ENCODE measurements at regions not wholly inside any gene's neighbourhood (a gene's known extent, or its start where the extent isn't known, plus 50 kb on each side); places are given as distances from the start of the nearest gene placed in this dataset.

GRCh38 chr15:62977952-62978811 lies 64.4 kb upstream of the TPM1 start:
- no peaks in the 10 kb centered on the region for H3K27me3 ChIP-seq
- TF ChIP-seq CTCF (IDR thresholded peaks at IDR 0.05) = no peak
- no peak overlapping the region for H3K4me3 ChIP-seq
- no peaks in the 10 kb centered on the region for H3K9me3 ChIP-seq
- no peak overlapping the region for H3K27ac ChIP-seq
- no peaks in the 10 kb centered on the region for H3K4me1 ChIP-seq
- H3K36me3 ChIP-seq = no peaks in the 10 kb centered on the region
- no peak for DNase-seq (ENCODE audit: low spot score in 2 of 2)
- intact Hi-C loops (cut with DNase I) = no loop called here

- no peaks in the 10 kb centered on the region for H3K4me1 ChIP-seq
- no peak for TF ChIP-seq CTCF (IDR thresholded peaks at IDR 0.05)
- no peak overlapping the region for H3K4me3 ChIP-seq
- H3K27me3 ChIP-seq = no peaks in the 10 kb centered on the region
- H3K9me3 ChIP-seq = no peaks in the 10 kb centered on the region
- H3K27ac ChIP-seq = no peak overlapping the region
- no peaks in the 10 kb centered on the region for H3K36me3 ChIP-seq
- intact Hi-C loops (cut with DNase I) = no loop called here
- no peak for DNase-seq (ENCODE audit: low spot score in 2 of 2)
These were observed 63.3 kb upstream of the TPM1 start for GRCh38 chr15:62979252-62979651.

- Histone ChIP-seq H3K4me3 (no peak overlapping the region), H3K27me3 (no peaks in the 10 kb centered on the region), H3K4me1 (no peaks in the 10 kb centered on the region), H3K9me3 (no peaks in the 10 kb centered on the region), H3K36me3 (no peaks in the 10 kb centered on the region), H3K27ac (no peak overlapping the region)
- DNase-seq (ENCODE audit: low spot score in 2 of 2) = no peak
- no peak for TF ChIP-seq CTCF (IDR thresholded peaks at IDR 0.05)
- intact Hi-C loops (cut with DNase I) = no loop called here
These were observed 61.5 kb upstream of the TPM1 start for GRCh38 chr15:62981071-62981470.

GRCh38 chr15:62983956-62984355 lies 58.6 kb upstream of the TPM1 start:
- no peak overlapping the region for H3K4me3 ChIP-seq
- no peak for DNase-seq (ENCODE audit: low spot score in 2 of 2)
- H3K36me3 ChIP-seq = no peaks in the 10 kb centered on the region
- no peak overlapping the region for H3K27ac ChIP-seq
- intact Hi-C loops (cut with DNase I) = no loop called here
- no peaks in the 10 kb centered on the region for H3K27me3 ChIP-seq
- no peaks in the 10 kb centered on the region for H3K4me1 ChIP-seq
- no peak for TF ChIP-seq CTCF (IDR thresholded peaks at IDR 0.05)
- no peaks in the 10 kb centered on the region for H3K9me3 ChIP-seq

- H3K4me1 ChIP-seq = peaks cover 0 to 4% of the 10 kb centered on the region in 2 donors
- H3K9me3 ChIP-seq = no peaks in the 10 kb centered on the region
- no peak for TF ChIP-seq CTCF (IDR thresholded peaks at IDR 0.05)
- intact Hi-C loops (cut with DNase I) = no loop called here
- no peaks in the 10 kb centered on the region for H3K36me3 ChIP-seq
- no peak for DNase-seq (ENCODE audit: low spot score in 2 of 2)
- no peak overlapping the region for H3K4me3 ChIP-seq
- no peak overlapping the region for H3K27ac ChIP-seq
- no peaks in the 10 kb centered on the region for H3K27me3 ChIP-seq
These were observed 56.8 kb upstream of the TPM1 start for GRCh38 chr15:62985768-62986167.

Measured in ascending aorta (tissue), 2 donors.